Gastrocnemius medialis (tissue), 4 donors: ENCODE measurements at regions not wholly inside any gene's neighbourhood (a gene's known extent, or its start where the extent isn't known, plus 50 kb on each side); places are given as distances from the start of the nearest gene placed in this dataset.

ENCODE experiments used
- POLR2A ChIP-seq, 2 donors: fragments of 450-650 bp; IDR thresholded peaks; one replicate each; pipeline ENCODE4 v1.6.1; 2017; ENCODE audit warnings: antibody characterized with exemption in 2 of 2, mild to moderate bottlenecking in 2 of 2, moderate library complexity in 2 of 2
- TF ChIP-seq, protein P1 (sequence below), 5 experiments: fragments of 450-650 bp in 3 of 5; fragments of 200-600 bp in 2 of 5; sonication (generic) in 2 of 5; IDR thresholded peaks in 4 of 5; conservative IDR thresholded peaks in 1 of 5; 1 replicate in 4 of 5; 2 replicates in 1 of 5; pipeline ENCODE4 v1.5.1; 2016 to 2019; ENCODE audit warnings: antibody characterized with exemption in 5 of 5, mild to moderate bottlenecking in 3 of 5, moderate library complexity in 3 of 5

DNA sequence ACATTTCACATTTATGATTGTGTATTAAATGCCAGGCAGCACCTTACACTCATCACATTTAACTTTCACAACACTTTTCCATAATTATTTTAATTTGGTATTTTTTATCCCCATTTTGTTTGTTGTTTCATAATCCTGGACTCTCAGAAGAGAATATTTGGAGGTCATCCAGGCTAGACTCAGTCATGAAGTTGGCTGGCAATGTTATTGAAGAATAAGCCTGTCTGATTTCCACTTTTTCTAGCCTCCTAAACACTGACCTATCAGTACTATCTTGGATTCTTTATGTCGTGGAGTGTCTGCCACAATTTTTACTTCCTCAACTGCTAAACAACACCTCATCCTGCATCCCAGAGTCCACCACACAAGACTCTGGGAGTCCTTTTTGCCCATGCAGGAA lies 372.3 kb upstream of the NRP1 start:
- TF ChIP-seq, protein P1, sequence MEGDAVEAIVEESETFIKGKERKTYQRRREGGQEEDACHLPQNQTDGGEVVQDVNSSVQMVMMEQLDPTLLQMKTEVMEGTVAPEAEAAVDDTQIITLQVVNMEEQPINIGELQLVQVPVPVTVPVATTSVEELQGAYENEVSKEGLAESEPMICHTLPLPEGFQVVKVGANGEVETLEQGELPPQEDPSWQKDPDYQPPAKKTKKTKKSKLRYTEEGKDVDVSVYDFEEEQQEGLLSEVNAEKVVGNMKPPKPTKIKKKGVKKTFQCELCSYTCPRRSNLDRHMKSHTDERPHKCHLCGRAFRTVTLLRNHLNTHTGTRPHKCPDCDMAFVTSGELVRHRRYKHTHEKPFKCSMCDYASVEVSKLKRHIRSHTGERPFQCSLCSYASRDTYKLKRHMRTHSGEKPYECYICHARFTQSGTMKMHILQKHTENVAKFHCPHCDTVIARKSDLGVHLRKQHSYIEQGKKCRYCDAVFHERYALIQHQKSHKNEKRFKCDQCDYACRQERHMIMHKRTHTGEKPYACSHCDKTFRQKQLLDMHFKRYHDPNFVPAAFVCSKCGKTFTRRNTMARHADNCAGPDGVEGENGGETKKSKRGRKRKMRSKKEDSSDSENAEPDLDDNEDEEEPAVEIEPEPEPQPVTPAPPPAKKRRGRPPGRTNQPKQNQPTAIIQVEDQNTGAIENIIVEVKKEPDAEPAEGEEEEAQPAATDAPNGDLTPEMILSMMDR (IDR thresholded peaks at IDR 0.05 in 4 of 5, conservative IDR thresholded peaks at IDR 0.05 in 1 of 5) = no peak
- no peak for TF ChIP-seq POLR2A (IDR thresholded peaks at IDR 0.05)
